ENCODE measurements at regions not wholly inside any gene's neighbourhood (a gene's known extent, or its start where the extent isn't known, plus 50 kb on each side); places are given as distances from the start of the nearest gene placed in this dataset.

DNA sequence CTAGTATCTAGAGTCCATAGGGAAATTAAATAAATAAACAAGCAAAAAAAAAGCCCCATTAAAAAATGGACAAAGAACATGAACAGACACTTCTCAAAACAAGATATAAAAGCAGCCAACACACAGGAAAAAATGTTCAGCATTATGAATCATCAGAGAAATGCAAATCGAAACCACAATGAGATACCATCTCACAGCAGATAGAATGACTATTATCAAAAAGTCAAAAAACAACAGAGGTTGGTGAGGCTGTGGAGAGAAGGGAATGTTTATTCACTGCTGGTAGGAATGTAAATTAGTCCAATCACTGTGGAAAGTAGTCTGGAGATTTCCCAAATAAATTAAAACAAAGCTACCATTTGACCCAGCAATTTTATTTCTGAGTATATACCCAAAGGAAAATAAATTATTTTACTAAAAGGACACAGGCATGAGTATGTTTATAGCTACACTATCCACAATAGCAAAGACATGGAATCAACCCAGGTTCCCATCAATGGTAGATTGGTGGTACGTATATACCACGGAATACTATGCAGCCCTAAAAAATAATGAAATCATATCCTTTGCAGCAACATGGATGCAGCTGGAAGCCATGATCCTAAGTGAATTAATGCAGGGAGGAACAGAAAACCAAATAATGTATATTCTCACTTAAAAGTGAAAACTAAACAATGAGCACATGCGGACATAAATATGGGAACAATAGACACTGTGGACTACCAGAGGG lies 366.5 kb upstream of the SEMA3C start:
- no peak overlapping the region for H3K9ac ChIP-seq (replicated peaks; ENCODE audit: extremely low read depth, insufficient read depth, low read length)
- dilution Hi-C loops (cut with MboI; ENCODE audit: extremely low pct_ligation_motif_present, low sequenced_read_pairs) = no loop called here
- peak overlapping the region; percentile 46 for H3K4me2 ChIP-seq (ENCODE audit: insufficient read depth, low read length)

DNA sequence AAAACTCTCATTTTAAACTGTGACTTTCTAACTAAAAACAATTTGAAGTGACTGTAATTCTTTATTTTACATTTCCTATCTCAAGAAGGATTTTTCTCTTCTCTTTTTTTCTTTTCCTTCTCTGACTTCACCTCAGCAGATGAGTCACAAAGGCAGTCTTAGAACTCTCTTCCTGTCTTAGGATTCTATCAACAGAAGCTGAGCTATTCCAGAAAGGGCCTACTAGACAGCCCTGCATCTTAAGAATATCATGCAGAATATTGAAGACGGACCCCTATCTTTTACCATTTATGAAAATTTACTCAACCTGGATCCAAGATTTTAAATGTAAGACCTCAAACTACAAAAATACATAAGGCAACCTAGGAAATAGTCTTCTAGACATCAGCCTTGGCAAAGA lies 365.7 kb upstream of the SEMA3C start:
- no peak overlapping the region for H2AFZ ChIP-seq (ENCODE audit: low read depth, low read length)
- H4K20me1 ChIP-seq (replicated peaks; ENCODE audit: control insufficient read depth, extremely low read depth, insufficient read depth, low read length) = no peaks in the 10 kb centered on the region
- CTCF ChIA-PET = interaction anchor here (1.0 to 1.8 kb wide), 4 partner anchors 9 to 173 kb away, joined by 3 to 5 read pairs (median 4); no protein-coding TSS in a partner anchor
- no peaks in the 10 kb centered on the region for H3K9me3 ChIP-seq (replicated peaks; ENCODE audit: control insufficient read depth, insufficient read depth, low read length)
- H3K4me1 ChIP-seq (ENCODE audit: control insufficient read depth, extremely low read depth, insufficient read depth, low read length) = peaks cover 6% of the 10 kb centered on the region
- H3K9me1 ChIP-seq (replicated peaks; ENCODE audit: control insufficient read depth, extremely low read depth, insufficient read depth, low read length) = no peaks in the 10 kb centered on the region
- peak; percentile 64 for FAIRE-seq
- peak; percentile 53 for DNase-seq (ENCODE audit: low read depth, low spot score)
- intact Hi-C loops (cut with micrococcal nuclease) = no loop called here
- POLR2A ChIA-PET = no interaction called here
- H3K27ac ChIP-seq (ENCODE audit: insufficient read depth, low read depth, low read length) = peak overlapping the region; percentile 47
- BruUV-seq (replicated peaks) = no TSS peak
- TF ChIP-seq FOS (IDR thresholded peaks at IDR 0.05; ENCODE audit: borderline replicate concordance, insufficient read depth, low read length) (peak; percentile 83), POLR2AphosphoS5 (IDR thresholded peaks at IDR 0.05; ENCODE audit: insufficient read depth, low read depth, low read length) (no peak), POLR2A (IDR thresholded peaks at IDR 0.05; ENCODE audit: low read depth, low read length) (no peak), EZH2 (IDR thresholded peaks at IDR 0.05; ENCODE audit: borderline replicate concordance, low read depth, low read length, severe bottlenecking) (no peak)
- H3K79me2 ChIP-seq (ENCODE audit: control insufficient read depth, insufficient read depth, low read length) = no peaks in the 10 kb centered on the region
- no peaks in the 10 kb centered on the region for H3K36me3 ChIP-seq (ENCODE audit: control insufficient read depth in 2 of 2, extremely low read depth in 1 of 2, insufficient read depth in 2 of 2, low read length in 2 of 2)
- H3K9ac ChIP-seq (replicated peaks; ENCODE audit: extremely low read depth, insufficient read depth, low read length) = no peak overlapping the region
- no peak overlapping the region for H3K4me3 ChIP-seq (replicated peaks in 1 of 3; ENCODE audit: insufficient read depth in 1 of 3, low read depth in 1 of 3, low read length in 3 of 3)
- H3K27me3 ChIP-seq (ENCODE audit: control insufficient read depth in 2 of 2, insufficient read depth in 2 of 2, low read length in 2 of 2) = no peaks in the 10 kb centered on the region
- H3K4me2 ChIP-seq (ENCODE audit: insufficient read depth, low read length) = peak overlapping the region; percentile 46
- dilution Hi-C loops (cut with MboI; ENCODE audit: extremely low pct_ligation_motif_present, low sequenced_read_pairs) = no loop called here

More for the DNA sequence above, 366.5 kb upstream of the SEMA3C start:
- Histone ChIP-seq H2AFZ (ENCODE audit: low read depth, low read length) (no peak overlapping the region), H3K9me1 (replicated peaks; ENCODE audit: control insufficient read depth, extremely low read depth, insufficient read depth, low read length) (no peaks in the 10 kb centered on the region), H3K27ac (ENCODE audit: insufficient read depth, low read depth, low read length) (peak overlapping the region; percentile 33), H3K4me3 (replicated peaks in 1 of 3; ENCODE audit: insufficient read depth in 1 of 3, low read depth in 1 of 3, low read length in 3 of 3) (no peak overlapping the region), H3K36me3 (ENCODE audit: control insufficient read depth in 2 of 2, extremely low read depth in 1 of 2, insufficient read depth in 2 of 2, low read length in 2 of 2) (no peaks in the 10 kb centered on the region), H3K79me2 (ENCODE audit: control insufficient read depth, insufficient read depth, low read length) (no peaks in the 10 kb centered on the region), H3K9me3 (replicated peaks; ENCODE audit: control insufficient read depth, insufficient read depth, low read length) (no peaks in the 10 kb centered on the region), H3K27me3 (ENCODE audit: control insufficient read depth in 2 of 2, insufficient read depth in 2 of 2, low read length in 2 of 2) (no peaks in the 10 kb centered on the region), H3K4me1 (ENCODE audit: control insufficient read depth, extremely low read depth, insufficient read depth, low read length) (peaks cover 6% of the 10 kb centered on the region), H4K20me1 (replicated peaks; ENCODE audit: control insufficient read depth, extremely low read depth, insufficient read depth, low read length) (no peaks in the 10 kb centered on the region)
- DNase-seq (ENCODE audit: low read depth, low spot score) (peak; percentile 45), FAIRE-seq (peak; percentile 48)
- POLR2A ChIA-PET = no interaction called here
- no TSS peak for BruUV-seq (replicated peaks)
- no peak for TF ChIP-seq MYC (IDR thresholded peaks at IDR 0.05; ENCODE audit: low read depth, low read length)
- peak; percentile 92 for TF ChIP-seq GATA2 (IDR thresholded peaks at IDR 0.05; ENCODE audit: insufficient read depth, insufficient read length, low read depth, low read length)
- TF ChIP-seq EZH2 (IDR thresholded peaks at IDR 0.05; ENCODE audit: borderline replicate concordance, low read depth, low read length, severe bottlenecking) = no peak
- TF ChIP-seq FOS (IDR thresholded peaks at IDR 0.05; ENCODE audit: borderline replicate concordance, insufficient read depth, low read length) = peak; percentile 59
- intact Hi-C loops (cut with micrococcal nuclease) = loop anchor here (1.0 kb wide), 1 partner anchor 14 kb away; no protein-coding TSS in a partner anchor
- CTCF ChIA-PET = interaction anchor here (1.0 to 1.8 kb wide), 3 partner anchors 8 to 172 kb away, joined by 3 to 5 read pairs (median 5); no protein-coding TSS in a partner anchor
